Limb (tissue), 2 donors: ENCODE measurements at regions not wholly inside any gene's neighbourhood (a gene's known extent, or its start where the extent isn't known, plus 50 kb on each side); places are given as distances from the start of the nearest gene placed in this dataset.
"Not testable (repeated sequence)": the region's sequence is repeated elsewhere in the genome, so short reads cannot be mapped to it uniquely, and the experiment has no call there.

ENCODE experiments used
- DNase-seq, 2 donors: peaks; one replicate each; pipeline ENCODE4 v3.0.0-alpha.2; 2016; ENCODE audit errors: extremely low spot score in 2 of 2

- no peak for DNase-seq
Observed at GRCh38 chr3:5690490-5690889, 503.0 kb downstream of the EDEM1 start.

GRCh38 chr3:5690904-5691532 lies 503.5 kb downstream of the EDEM1 start:
- DNase-seq, result no peak

GRCh38 chr3:5692446-5692845 lies 504.9 kb downstream of the EDEM1 start:
- no peak for DNase-seq

- no peak for DNase-seq
Observed at GRCh38 chr3:5694266-5694665, 506.8 kb downstream of the EDEM1 start.

- DNase-seq, result no peak
Observed at GRCh38 chr3:5698851-5699250, 511.3 kb downstream of the EDEM1 start.

GRCh38 chr3:5699313-5699712 lies 511.8 kb downstream of the EDEM1 start:
- DNase-seq, result no peak

- no peak for DNase-seq
Observed at GRCh38 chr3:5699811-5700210, 512.3 kb downstream of the EDEM1 start.

- not testable (repeated sequence) for DNase-seq
Observed at GRCh38 chr3:5701005-5701404, 513.5 kb downstream of the EDEM1 start.

- no peak for DNase-seq
Observed at GRCh38 chr3:5707794-5708193, 520.3 kb downstream of the EDEM1 start.

- DNase-seq, result no peak
Observed at GRCh38 chr3:5709714-5710113, 522.2 kb downstream of the EDEM1 start.

- no peak for DNase-seq
Observed at GRCh38 chr3:5710718-5711117, 523.2 kb downstream of the EDEM1 start.

GRCh38 chr3:5717254-5717653 lies 529.7 kb downstream of the EDEM1 start:
- DNase-seq, result no peak

GRCh38 chr3:5719668-5720067 lies 532.2 kb downstream of the EDEM1 start:
- not testable (repeated sequence) for DNase-seq

GRCh38 chr3:5725801-5726200 lies 538.3 kb downstream of the EDEM1 start:
- no peak for DNase-seq

- no peak for DNase-seq
Observed at GRCh38 chr3:5726621-5727020, 539.1 kb downstream of the EDEM1 start.

- DNase-seq, result no peak
Observed at GRCh38 chr3:5727743-5728484, 540.4 kb downstream of the EDEM1 start.

GRCh38 chr3:5729852-5730251 lies 542.3 kb downstream of the EDEM1 start:
- no peak for DNase-seq

GRCh38 chr3:5731100-5731499 lies 543.6 kb downstream of the EDEM1 start:
- no peak for DNase-seq

GRCh38 chr3:5732081-5732480 lies 544.6 kb downstream of the EDEM1 start:
- DNase-seq, result no peak

- DNase-seq, result no peak
Observed at GRCh38 chr3:5733995-5734394, 546.5 kb downstream of the EDEM1 start.

GRCh38 chr3:5735896-5736295 lies 548.4 kb downstream of the EDEM1 start:
- DNase-seq, result peak in 1 of 2 donors; percentile 2

GRCh38 chr3:5739299-5739935 lies 551.9 kb downstream of the EDEM1 start:
- no peak for DNase-seq

GRCh38 chr3:5739949-5740348 lies 552.4 kb downstream of the EDEM1 start:
- DNase-seq, result no peak
